ENCODE measurements at regions not wholly inside any gene's neighbourhood (a gene's known extent, or its start where the extent isn't known, plus 50 kb on each side); places are given as distances from the start of the nearest gene placed in this dataset.
A peak's percentile ranks its signal among the peaks of the same experiment; 100 is the strongest.
"Not testable (repeated sequence)": the region's sequence is repeated elsewhere in the genome, so short reads cannot be mapped to it uniquely, and the experiment has no call there.

DNA sequence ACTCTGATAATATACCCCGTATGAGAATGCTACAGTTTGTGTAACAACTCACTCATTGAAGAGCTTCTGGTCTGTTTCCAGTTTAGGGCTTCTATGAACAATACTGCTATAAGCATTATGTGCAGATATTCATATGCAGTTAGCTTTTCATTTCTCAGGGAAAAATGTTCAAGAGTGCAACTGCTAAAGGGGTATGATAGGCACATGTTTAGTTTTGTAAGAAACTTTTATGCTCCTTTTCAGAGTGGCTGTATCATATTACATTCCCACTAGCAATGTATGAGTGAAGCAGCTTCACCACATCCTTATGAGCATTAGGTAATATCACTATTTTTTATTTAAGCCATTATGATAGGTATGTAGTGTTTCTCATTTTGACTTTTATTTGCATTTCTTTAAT is 182.6 kb upstream of the CXCL12 start:
- peak; percentile 50 for DNase-seq (ENCODE audit: low read depth)

DNA sequence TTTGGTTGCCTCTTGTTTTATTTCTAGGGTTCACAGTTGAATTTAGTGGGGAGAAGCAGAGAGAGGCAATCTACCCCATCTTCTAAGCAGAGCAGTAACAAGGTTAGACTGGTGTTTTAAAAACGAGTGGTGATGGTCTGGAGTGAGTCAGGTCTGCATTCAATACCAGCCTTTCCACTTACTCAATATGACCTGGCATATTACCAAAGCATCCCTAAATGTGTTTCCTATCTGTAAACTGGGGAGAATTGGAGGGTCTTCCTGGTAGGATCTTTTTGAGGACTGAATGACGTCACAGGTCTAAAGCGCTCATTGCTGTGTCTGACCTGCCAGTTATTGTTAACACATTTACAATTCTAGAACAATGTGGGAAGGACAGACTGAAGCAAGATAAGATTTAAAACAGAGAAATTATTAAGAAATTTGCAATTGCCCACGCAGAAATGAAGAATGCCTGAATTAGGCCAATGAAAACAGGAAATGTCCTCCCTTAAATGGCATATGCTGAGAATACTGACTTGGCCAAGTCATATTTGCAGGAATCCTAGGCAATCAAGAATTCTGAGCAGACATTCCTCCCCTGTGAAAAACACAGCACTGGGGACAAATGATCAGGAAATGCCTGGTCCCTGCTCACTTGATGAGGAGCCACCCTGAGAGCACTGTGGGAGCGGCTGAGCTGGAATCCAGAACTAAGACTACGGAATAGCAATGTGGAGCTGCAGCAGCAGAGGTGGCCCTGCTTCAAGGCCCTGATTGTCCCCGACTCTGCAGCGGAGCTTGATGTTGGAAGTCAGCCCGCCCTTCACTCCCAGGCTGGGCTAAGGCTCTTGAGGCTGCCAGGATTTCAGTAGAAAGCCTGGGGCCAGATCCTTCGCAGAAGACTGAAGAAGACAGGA is 184.5 kb upstream of the CXCL12 start:
- DNase-seq (ENCODE audit: low read depth): peak; percentile 76

DNA sequence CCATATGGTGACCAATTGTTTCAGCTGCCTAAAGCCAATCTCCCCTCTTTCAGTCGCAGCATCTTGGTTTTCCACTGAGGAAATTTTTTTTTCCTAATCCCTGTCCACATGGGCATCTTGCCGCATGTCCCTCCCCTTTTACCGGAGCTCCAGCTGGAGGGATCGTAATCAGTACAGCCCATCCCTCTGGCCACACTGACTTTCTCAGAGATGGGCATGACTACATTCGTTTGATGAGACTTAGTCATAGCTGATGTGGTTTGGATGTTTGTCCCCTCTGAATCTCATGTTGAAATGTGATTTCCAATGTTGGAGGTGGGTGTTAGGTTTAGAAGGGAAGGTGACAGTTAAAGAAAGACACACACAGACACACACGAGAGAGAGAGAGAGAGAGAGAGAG is 186.8 kb upstream of the CXCL12 start:
- peak; percentile 24 for DNase-seq (ENCODE audit: low read depth)

DNA sequence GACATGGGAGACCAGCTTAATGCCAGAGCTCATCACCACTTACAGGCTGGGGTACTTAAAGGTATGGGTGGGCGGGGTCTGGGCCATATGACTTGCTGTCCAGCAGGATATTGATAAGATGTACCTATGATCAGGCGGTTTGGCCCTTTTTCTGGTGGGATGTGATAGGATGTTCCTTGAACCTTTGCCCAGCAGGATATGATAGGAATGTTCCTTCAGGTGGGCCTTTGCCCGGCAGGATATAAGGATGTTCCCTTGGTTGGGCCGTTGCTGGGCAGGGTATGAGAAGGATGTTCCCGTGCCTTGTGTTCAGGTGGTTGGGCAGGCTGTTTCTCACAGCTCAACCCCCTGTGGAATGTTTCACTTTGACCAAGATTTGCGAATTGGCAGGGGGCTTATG is 187.2 kb upstream of the CXCL12 start:
- DNase-seq (ENCODE audit: low read depth): no peak

DNA sequence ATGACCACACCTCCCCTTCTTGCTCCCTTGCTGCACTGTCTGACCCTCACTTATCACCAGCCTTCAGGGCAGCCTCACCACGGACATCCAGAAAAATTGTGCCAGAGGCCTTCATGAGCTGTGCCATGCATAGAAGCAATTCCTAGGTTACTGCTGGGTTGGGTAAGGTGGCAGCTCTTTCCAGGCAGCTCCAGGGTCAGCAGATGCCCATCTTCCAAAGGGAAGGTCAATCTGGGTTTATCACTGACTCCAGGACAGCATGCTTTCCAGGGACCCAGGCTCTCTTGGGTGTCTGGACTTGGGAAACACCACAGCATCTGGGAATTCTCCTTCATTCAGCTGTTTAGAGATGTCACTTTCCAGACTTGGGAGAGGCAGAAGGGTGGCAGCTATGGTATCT is 188.9 kb upstream of the CXCL12 start:
- DNase-seq (ENCODE audit: low read depth): no peak

DNA sequence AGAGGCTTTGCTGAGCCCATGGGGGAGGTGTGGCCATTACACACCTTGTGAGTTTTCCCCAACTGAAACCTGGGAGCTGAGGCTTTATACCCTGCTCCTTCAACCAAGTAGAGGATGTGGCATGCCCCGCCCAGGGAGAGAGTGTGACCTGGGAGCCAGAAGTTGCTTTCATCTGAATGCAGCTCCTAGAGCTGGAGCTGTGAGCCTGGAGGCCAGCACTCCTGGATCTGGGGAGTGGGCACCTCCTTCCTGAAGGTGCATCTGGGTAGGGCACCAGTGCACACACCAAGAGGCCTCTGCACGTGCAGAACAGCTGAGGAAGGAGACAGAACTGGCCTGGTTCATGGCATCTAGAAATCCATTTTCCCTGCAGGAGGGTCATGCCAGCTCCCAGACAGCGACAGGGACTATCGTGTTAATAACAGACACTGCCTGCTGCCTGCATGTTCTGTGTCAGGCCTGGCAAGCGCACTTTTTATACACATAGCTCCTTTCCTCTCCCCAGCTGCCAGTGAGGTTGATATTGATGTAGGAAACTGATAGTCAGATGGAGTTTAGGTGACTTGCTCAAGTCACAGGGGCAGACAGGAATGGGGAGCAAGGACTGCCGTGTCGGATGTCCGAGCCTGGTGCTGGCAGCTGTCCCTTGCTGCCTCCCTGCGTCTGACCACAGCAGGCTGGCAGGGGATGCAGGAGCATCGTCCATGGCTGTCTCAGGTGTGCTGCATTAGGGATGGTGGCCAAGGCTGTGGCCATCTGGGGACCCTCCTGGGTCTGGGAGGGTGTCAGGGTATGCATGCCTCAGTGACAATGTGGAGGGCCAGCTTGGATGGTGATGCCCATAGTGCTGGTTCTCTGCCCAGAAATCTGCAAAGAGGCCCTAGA is 189.9 kb upstream of the CXCL12 start:
- DNase-seq (ENCODE audit: low read depth): no peak

DNA sequence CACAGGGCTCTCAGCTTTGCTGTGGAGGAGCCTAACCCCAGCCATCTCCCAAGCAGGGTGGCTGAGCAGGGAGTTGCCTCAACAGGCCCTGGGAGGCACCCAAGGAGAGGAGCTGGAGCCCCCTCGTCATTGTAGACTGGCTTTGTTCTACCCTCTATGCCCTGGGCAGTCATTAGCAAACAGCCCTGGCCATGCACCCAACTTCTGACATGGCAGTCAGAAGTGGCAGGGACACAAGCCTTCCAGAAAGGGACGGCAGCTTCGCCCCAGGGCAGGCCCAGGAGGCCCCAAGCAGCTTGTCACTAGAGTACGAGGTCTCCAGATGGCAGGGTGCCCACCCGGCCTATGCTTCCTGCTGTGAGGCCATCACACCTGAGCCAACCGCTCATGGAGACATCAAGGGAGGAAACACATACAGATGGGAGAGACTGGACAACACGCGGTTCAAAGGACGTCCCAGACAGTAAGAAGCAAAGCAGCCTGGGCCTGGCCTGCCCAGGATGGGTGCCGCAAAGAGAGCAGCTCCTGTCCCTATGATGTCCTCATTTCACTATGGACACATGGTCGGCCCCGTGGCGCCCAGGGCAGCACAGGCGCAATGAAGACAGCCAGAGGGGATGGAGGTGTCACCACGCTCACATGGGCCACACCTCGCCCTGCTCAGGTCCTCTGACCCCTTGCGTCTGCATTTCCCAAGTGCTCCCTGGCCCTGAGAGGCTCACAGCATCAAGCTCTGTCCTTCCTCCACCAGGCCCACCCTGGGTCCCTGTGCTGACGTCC is 190.9 kb upstream of the CXCL12 start:
- DNase-seq (ENCODE audit: low read depth): no peak

DNA sequence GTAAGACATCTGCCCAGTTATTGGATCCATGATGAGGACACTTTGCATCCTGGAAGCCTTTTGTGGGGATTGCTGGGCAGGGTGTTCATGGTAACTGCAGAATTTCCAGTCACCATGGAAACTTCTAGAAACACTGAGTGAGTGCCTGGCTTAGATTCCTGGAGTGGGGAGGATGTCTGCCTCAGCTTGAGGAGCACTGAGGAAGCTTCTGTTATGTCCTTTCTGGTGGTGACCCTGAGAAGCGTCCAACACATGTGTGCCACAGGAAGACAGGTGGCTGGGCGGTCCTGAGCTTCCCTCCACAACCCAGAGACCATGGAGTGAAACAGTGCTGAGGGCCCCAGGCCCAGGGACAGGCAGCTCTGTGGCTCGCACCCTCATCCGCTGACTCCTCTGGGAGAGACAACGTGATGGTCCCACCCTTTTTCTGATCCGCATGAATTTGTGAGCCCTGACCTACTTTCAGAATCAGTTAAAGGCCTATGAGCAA is 191.8 kb upstream of the CXCL12 start:
- DNase-seq (ENCODE audit: low read depth): peak; percentile 78

DNA sequence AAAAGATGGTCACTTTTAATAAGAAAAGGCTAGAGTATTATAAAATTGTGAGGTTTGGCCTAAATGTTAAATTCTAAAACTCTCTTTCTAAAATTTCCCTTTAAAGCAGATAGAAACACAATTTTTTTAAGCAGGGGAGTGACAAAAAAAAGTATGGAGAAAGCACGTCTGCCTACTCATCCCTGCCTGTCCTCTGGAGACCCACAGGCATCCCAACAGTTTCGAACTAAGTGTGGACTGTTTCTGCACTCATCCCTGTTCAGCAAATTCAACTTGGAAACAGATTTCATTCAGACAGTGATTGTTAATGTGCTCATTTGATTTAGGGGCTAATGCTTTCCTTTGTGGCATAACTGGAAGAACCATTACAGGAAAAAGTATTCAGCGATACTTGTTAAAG is 192.6 kb upstream of the CXCL12 start:
- no peak for DNase-seq (ENCODE audit: low read depth)

DNA sequence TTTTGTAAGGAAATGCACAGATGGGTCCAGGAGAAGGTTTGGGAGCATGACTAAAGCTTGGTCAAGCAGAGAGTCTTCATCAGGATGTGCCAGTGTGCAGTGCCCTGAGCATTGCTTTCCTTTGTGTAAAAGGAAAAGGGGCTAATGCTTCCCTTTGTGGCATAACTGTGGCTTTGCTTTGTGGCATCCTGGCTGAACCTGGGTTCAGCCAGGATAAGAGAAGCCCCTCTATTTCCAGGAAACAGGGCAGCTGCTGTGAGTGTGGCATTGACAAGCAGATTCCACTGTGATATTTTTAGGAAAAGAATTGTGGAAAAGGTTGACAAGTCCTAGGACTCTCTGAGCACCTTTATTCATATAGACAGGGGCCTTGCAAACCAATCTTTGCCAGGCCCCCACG is 193.4 kb upstream of the CXCL12 start:
- no peak for DNase-seq (ENCODE audit: low read depth)

DNA sequence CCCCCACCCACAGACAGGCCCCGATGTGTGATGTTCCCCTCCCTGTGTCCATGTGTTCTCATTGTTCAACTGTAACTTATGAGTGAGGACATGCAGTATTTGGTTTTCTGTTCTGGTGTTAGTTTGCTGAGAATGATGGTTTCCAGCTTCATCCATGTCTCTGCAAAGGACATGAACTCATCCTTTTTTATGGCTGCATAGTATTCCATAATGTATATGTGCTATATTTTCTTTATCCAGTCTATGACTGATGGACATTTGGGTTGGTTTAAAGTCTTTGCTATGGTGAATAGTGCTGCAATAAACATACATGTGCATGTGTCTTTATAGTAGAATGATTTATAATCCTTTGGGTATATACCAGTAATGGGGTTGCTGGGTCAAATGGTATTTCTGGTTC is 194.1 kb upstream of the CXCL12 start:
- DNase-seq (ENCODE audit: low read depth): not testable (repeated sequence)

DNA sequence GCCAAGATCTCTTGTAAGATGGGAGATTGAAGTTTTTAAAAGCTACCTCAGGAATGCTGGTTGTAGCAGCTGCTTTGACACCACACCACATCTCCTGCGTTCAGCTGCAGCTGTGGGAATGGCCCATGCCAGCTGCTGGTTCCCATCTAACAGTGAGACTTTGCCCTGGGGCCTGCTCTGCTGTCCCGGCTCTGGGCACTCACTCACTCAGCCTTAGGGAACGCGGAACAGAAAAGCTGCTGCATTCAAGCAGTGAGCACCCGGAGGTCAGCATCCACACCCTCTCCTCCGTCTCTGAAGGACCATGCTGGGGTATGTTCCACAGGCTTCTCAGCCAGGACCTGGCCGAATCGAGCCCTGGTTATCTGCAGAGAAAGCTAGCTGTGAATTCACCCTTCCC is 197.1 kb upstream of the CXCL12 start:
- no peak for DNase-seq (ENCODE audit: low read depth)

DNA sequence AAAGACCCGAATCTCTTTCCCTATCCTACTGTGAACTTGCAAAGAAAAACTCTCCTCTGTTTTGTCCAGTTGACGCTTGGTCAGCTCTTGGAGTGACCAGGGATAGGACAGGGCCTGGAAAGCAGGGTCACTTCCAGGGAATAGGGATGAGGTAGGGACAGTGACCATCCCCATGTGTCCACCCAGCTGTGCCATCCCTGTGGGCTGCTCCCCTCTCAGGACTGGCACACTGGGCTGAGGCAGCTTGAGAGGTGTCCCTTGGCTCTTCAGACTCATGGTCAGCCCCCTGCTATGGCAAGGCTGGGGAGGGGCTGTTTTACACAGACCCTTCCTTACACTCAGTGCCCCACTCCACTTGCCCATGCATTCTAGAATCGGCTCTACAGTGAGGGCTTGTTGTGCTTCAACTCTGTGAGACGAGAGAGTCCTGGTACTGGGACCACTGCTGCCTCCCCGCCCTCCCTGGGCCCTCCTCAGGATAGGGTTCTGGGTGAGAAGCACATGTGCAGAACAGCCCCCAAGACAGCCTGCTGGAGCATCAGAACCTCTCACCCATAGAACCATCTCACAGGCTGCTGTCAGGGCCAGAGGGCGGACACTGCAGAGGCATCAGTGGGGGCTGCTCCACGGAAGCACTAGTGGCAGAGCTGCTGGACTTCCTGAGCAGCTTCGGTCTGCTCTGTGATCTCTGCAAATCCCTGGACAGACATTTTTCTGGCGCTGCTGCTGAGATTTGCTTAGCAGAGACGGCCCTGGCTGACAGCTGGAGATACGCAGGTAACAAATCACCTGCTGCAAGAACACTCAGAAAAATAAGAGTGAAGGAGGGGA is 202.8 kb upstream of the CXCL12 start:
- DNase-seq (ENCODE audit: low read depth): no peak

DNA sequence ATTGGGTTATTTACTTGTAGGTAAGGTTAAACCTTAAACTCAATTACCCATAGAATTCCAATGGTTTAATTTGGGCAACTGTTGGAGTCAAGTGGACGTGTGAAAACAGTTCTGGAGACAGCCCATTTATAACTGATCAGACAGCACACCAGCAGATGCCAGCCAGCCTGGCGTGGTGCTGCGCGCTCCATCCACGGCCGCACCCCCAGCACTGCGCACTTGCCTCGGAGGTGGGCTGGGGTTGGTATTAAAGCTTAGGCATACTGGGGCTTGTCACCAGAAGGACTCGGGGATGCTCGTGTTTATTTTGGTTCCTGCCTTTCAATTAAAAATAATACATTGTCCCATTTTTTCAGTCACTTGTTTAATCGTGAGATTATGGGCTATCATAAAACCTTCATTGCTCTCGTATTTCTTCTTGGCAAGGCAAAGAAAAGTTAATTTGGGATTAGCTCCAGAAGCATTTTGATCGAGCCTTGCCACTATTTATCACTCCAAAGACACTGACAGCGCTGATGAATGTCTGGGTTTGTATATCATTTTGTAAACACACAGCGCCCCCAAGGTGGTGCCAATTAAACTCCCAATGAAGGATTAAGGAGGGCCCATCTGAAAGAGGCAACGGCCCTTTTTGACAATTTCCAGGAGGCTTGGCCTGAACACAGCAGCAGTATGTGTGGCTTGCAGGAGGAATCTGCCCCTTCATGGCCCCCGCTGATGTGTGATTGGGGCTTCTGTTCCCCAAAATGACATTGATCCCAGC is 204.5 kb upstream of the CXCL12 start:
- no peak for DNase-seq (ENCODE audit: low read depth)

DNA sequence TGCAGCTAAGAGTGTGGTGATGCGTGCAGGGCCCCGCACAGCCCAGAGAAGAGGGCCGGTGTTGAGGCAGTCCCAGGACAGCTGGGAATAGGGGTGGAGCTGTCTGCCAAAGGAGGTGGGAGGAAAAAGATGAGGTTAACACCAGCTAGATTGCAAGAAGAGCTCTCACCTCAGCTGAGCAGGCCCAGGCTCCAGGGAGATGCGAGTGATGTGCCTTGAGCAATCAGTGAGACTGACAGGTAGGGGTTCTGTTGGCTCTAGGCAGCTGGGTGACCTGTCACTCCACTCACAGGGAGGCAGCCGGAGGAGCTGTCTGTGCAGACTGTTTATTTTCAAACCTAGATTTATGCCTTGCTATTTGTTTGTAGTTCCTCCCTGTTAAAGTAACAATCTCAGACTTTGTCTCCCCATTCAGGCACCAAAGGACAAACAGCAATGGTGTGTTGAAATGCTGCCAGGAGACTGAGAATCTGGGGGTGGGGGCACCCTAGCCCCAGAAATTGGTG is 205.1 kb upstream of the CXCL12 start:
- DNase-seq (ENCODE audit: low read depth): no peak

DNA sequence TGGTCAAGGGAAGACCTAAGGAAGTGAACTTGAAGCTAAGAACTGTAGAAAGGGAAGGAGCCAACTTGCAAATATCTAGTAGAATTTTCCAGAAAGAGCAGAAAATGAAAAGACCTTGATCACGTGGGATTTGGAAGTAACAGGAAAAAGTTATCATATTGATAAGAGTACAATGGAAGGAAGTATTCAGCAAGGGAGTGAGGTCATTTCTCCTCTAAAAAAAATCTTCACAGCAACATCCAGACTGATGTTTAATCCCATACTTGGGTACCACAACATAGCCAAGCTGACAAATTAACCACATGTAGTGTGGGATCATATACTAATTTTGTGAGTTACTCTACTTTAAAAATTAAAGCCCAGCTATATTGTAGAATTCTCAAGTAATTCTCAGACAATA is 207.0 kb upstream of the CXCL12 start:
- no peak for DNase-seq (ENCODE audit: low read depth)

DNA sequence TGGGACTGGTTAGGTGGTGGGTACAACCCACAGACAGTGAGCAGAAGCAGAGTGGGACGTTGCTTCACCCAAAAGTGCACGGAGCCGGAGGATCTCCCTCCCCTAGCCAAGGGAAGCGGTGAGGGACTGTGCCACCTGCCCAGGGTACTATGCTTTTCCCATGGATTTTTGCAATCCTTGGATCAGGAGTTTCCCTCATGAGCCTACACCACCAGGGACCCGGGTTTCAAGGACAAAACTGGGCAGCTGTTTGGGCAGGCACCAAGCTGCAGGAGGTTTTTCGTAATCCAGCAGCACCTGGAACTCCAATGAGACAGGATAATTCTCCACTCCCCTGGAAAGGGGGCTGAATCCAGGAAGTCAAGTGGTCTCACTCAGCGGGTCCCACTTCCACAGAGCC is 209.1 kb upstream of the CXCL12 start:
- DNase-seq (ENCODE audit: low read depth): no peak

DNA sequence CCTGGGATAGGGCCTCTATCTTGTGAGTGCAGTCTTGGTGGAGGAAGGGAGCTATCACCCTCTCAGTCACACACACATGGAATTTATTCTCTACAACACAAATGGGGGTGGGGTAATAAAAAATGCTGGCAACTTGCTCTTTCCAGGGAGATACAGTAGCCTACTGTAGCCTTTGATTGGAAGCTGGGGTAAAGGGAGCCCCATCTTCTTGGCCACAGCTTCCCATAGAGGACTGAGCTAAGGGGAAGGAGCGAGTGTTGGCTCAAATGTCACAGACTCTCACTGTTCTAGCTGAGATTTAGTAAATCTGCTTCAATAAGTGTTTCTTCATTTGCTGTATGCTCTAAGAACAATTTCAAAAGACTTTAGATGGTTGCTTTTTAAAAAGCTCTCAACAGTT is 222.2 kb upstream of the CXCL12 start:
- DNase-seq (ENCODE audit: low read depth): no peak

DNA sequence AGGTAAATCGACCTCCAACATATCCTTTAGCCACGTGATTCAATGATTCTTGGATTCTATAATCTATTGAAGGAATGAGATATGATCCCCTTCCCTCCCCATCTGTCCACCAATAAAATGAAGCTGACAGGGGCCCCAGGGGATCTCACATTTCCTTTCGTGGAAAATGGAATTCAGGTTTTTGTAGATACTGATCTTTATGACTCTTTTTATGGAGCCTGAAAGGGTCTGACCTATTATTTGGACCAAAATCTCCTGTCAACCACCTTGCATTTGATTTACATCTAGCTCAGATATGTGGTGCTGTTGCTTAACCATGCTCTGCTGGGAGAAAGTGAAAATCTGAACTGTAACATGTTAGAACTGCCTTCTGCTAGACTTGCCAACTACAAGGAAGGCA is 234.0 kb upstream of the CXCL12 start:
- no peak for DNase-seq (ENCODE audit: low read depth)

DNA sequence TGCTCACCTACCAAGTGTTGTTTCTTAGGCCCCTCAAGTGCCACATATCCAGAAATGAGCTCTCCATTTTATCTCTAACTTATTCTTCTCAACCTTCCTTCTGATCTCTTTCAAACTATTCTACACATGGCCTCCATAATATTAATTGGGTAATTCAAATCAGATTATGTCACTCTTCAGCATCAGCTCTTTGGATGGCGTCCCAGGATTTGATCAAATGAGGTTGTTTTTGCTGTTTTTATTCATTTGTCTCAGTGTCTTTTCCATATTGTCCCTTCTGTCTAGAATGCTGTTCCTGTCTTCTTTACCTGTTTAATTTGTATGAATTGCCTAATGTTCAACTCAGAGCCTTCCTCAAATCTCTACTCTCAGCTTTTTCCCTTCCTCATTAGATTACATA is 234.6 kb upstream of the CXCL12 start:
- peak; percentile 10 for DNase-seq (ENCODE audit: low read depth)

All from stromal cell of bone marrow (primary cell).